A673 (cell line): ENCODE measurements at regions not wholly inside any gene's neighbourhood (a gene's known extent, or its start where the extent isn't known, plus 50 kb on each side); places are given as distances from the start of the nearest gene placed in this dataset.

Experiments
- CTCF ChIP-seq: fragments of 300-800, 200-600 bp; sonication (generic); conservative IDR thresholded peaks from 2 replicates; pipeline ENCODE4 v1.5.1; 2017; ENCODE audit warnings: low read depth, mild to moderate bottlenecking, antibody characterized with exemption, low read length, moderate library complexity, mixed read lengths
- EZH2 ChIP-seq: fragments of 200-600 bp; sonication (generic); IDR thresholded peaks from 2 replicates; pipeline ENCODE4 v1.6.1; 2017; ENCODE audit warnings: borderline replicate concordance, low read depth, mild to moderate bottlenecking, mixed read lengths, antibody characterized with exemption, low read length; ENCODE audit not compliant: poor library complexity, severe bottlenecking

GRCh38 chr1:30051777-30052176 is 671.6 kb downstream of the MATN1 start:
- TF ChIP-seq CTCF: no peak
- TF ChIP-seq EZH2: no peak
